ENCODE measurements at regions not wholly inside any gene's neighbourhood (a gene's known extent, or its start where the extent isn't known, plus 50 kb on each side); places are given as distances from the start of the nearest gene placed in this dataset.
A peak's percentile ranks its signal among the peaks of the same experiment; 100 is the strongest.
"Not testable (repeated sequence)": the region's sequence is repeated elsewhere in the genome, so short reads cannot be mapped to it uniquely, and the experiment has no call there.

GRCh38 chr10:121357401-121357800, 240.8 kb downstream of the FGFR2 start:
- intact Hi-C loops (cut with DNase I): no loop called here
- ATAC-seq (no peak), DNase-seq (ENCODE audit: missing footprints) (no peak)

GRCh38 chr10:121362026-121362425, 236.2 kb downstream of the FGFR2 start:
- DNase-seq (ENCODE audit: missing footprints) (no peak), ATAC-seq (no peak)
- intact Hi-C loops (cut with DNase I): no loop called here

- intact Hi-C loops (cut with DNase I): no loop called here
- DNase-seq (ENCODE audit: missing footprints) (no peak), ATAC-seq (no peak)
These were observed 232.7 kb downstream of the FGFR2 start for GRCh38 chr10:121365566-121365965.

- intact Hi-C loops (cut with DNase I): no loop called here
- ATAC-seq (no peak), DNase-seq (ENCODE audit: missing footprints) (no peak)
These were observed 229.8 kb downstream of the FGFR2 start for GRCh38 chr10:121368347-121369025.

- DNase-seq (ENCODE audit: missing footprints): no peak
- intact Hi-C loops (cut with DNase I): no loop called here
- no peak for ATAC-seq
These were observed 228.6 kb downstream of the FGFR2 start for GRCh38 chr10:121369616-121370015.

GRCh38 chr10:121371836-121372235, 226.4 kb downstream of the FGFR2 start:
- intact Hi-C loops (cut with DNase I): no loop called here
- DNase-seq (ENCODE audit: missing footprints): no peak
- ATAC-seq: no peak

GRCh38 chr10:121373411-121373810, 224.8 kb downstream of the FGFR2 start:
- intact Hi-C loops (cut with DNase I): no loop called here
- DNase-seq (ENCODE audit: missing footprints): no peak

GRCh38 chr10:121374121-121374520, 224.1 kb downstream of the FGFR2 start:
- intact Hi-C loops (cut with DNase I): no loop called here
- no peak for ATAC-seq
- DNase-seq (ENCODE audit: missing footprints): no peak

More at GRCh38 chr10:121373411-121373810, 224.8 kb downstream of the FGFR2 start:
- no peak for ATAC-seq

- DNase-seq (ENCODE audit: missing footprints): no peak
- ATAC-seq: no peak
- intact Hi-C loops (cut with DNase I): no loop called here
These were observed 223.1 kb downstream of the FGFR2 start for GRCh38 chr10:121375172-121375571.

- intact Hi-C loops (cut with DNase I): no loop called here
- no peak for ATAC-seq
These were observed 219.9 kb downstream of the FGFR2 start for GRCh38 chr10:121378251-121378801.

GRCh38 chr10:121379013-121379412, 219.2 kb downstream of the FGFR2 start:
- intact Hi-C loops (cut with DNase I): no loop called here
- no peak for DNase-seq (ENCODE audit: missing footprints)
- ATAC-seq: no peak

More at GRCh38 chr10:121378251-121378801, 219.9 kb downstream of the FGFR2 start:
- no peak for DNase-seq (ENCODE audit: missing footprints)

- intact Hi-C loops (cut with DNase I): no loop called here
- no peak for ATAC-seq
- DNase-seq (ENCODE audit: missing footprints): no peak
These were observed 218.0 kb downstream of the FGFR2 start for GRCh38 chr10:121380211-121380610.

- ATAC-seq; intact Hi-C loops (cut with DNase I); DNase-seq (ENCODE audit: missing footprints): not testable (repeated sequence)
These were observed 216.2 kb downstream of the FGFR2 start for GRCh38 chr10:121382029-121382520.

GRCh38 chr10:121385136-121385535, 213.1 kb downstream of the FGFR2 start:
- no peak for DNase-seq (ENCODE audit: missing footprints)
- intact Hi-C loops (cut with DNase I): no loop called here
- no peak for ATAC-seq

GRCh38 chr10:121392657-121393056, 205.6 kb downstream of the FGFR2 start:
- ATAC-seq: no peak
- intact Hi-C loops (cut with DNase I): no loop called here
- DNase-seq (ENCODE audit: missing footprints): no peak

GRCh38 chr10:121393522-121393921, 204.7 kb downstream of the FGFR2 start:
- DNase-seq (ENCODE audit: missing footprints): no peak
- peak; percentile 42 for ATAC-seq
- intact Hi-C loops (cut with DNase I): no loop called here

GRCh38 chr10:121400507-121400906, 197.7 kb downstream of the FGFR2 start:
- ATAC-seq; DNase-seq (ENCODE audit: missing footprints); intact Hi-C loops (cut with DNase I): not testable (repeated sequence)

GRCh38 chr10:121403527-121403926, 194.7 kb downstream of the FGFR2 start:
- no peak for DNase-seq (ENCODE audit: missing footprints)
- intact Hi-C loops (cut with DNase I): no loop called here
- no peak for ATAC-seq

- ATAC-seq (no peak), DNase-seq (ENCODE audit: missing footprints) (no peak)
- intact Hi-C loops (cut with DNase I): no loop called here
These were observed 193.6 kb downstream of the FGFR2 start for GRCh38 chr10:121404611-121405010.

GRCh38 chr10:121405096-121405495, 193.1 kb downstream of the FGFR2 start:
- intact Hi-C loops (cut with DNase I): no loop called here
- DNase-seq (ENCODE audit: missing footprints) (no peak), ATAC-seq (peak; percentile 31)

All from Right ventricle myocardium inferior (tissue), 1 donor.